ENCODE measurements at regions not wholly inside any gene's neighbourhood (a gene's known extent, or its start where the extent isn't known, plus 50 kb on each side); places are given as distances from the start of the nearest gene placed in this dataset.

- TF ChIP-seq CTCF (IDR thresholded peaks at IDR 0.05) (no peak), POLR2A (IDR thresholded peaks at IDR 0.05) (no peak)
Observed at GRCh38 chr17:73973586-73974409, 229.7 kb upstream of the RPL38 start.

All from lower leg skin (tissue), 3 donors.